ENCODE measurements at regions not wholly inside any gene's neighbourhood (a gene's known extent, or its start where the extent isn't known, plus 50 kb on each side); places are given as distances from the start of the nearest gene placed in this dataset.

- H3K9me3 ChIP-seq (ENCODE audit: control insufficient read depth in 1 of 2, low read length in 2 of 2), result no peaks in the 10 kb centered on the region
- H3K36me3 ChIP-seq (ENCODE audit: insufficient read depth, low read length), result no peaks in the 10 kb centered on the region
- CTCF ChIA-PET (ENCODE audit: partially characterized antibody), result no interaction called here
- Mint-ChIP-seq H3K27me3 (peaks cover under 1 to 2% of the 10 kb centered on the region in 2 donors), H3K27ac (no peak overlapping the region), H3K4me1 (no peaks in the 10 kb centered on the region), H3K4me3 (no peak overlapping the region), H3K36me3 (no peaks in the 10 kb centered on the region), H3K9me3 (peaks cover 0 to 2% (median 0%) of the 10 kb centered on the region in 8 donors)
- H3K27ac ChIP-seq (ENCODE audit: low read depth, low read length), result no peak overlapping the region
- DNase-seq, result no peak
- intact Hi-C loops (cut with micrococcal nuclease), result no loop called here
- H3K4me1 ChIP-seq (ENCODE audit: insufficient read depth, low read length), result no peaks in the 10 kb centered on the region
- no peak overlapping the region for H3K4me3 ChIP-seq (ENCODE audit: low read length in 2 of 2)
- no peaks in the 10 kb centered on the region for H3K27me3 ChIP-seq (ENCODE audit: insufficient read depth, low read length)
- POLR2A ChIA-PET (ENCODE audit: partially characterized antibody), result no interaction called here
Measured at GRCh38 chr10:28912017-28912783, 234.9 kb downstream of the BAMBI start.

GRCh38 chr10:28913436-28914237, 236.3 kb downstream of the BAMBI start:
- Histone ChIP-seq H3K4me1 (ENCODE audit: insufficient read depth, low read length) (no peaks in the 10 kb centered on the region), H3K27me3 (ENCODE audit: insufficient read depth, low read length) (no peaks in the 10 kb centered on the region), H3K36me3 (ENCODE audit: insufficient read depth, low read length) (no peaks in the 10 kb centered on the region), H3K27ac (ENCODE audit: low read depth, low read length) (no peak overlapping the region), H3K4me3 (ENCODE audit: low read length in 2 of 2) (no peak overlapping the region), H3K9me3 (ENCODE audit: control insufficient read depth in 1 of 2, low read length in 2 of 2) (no peaks in the 10 kb centered on the region)
- H3K27me3 Mint-ChIP-seq, result peaks cover 1 to 2% of the 10 kb centered on the region in 2 donors
- no peak overlapping the region for H3K27ac Mint-ChIP-seq
- peaks cover 0 to 2% (median 0%) of the 10 kb centered on the region in 8 donors for H3K9me3 Mint-ChIP-seq
- ChIA-PET CTCF (ENCODE audit: partially characterized antibody) (no interaction called here), POLR2A (ENCODE audit: partially characterized antibody) (no interaction called here)
- no peaks in the 10 kb centered on the region for H3K4me1 Mint-ChIP-seq
- H3K36me3 Mint-ChIP-seq, result no peaks in the 10 kb centered on the region
- no peak for DNase-seq
- no peak overlapping the region for H3K4me3 Mint-ChIP-seq
- intact Hi-C loops (cut with micrococcal nuclease), result no loop called here

- POLR2A ChIA-PET (ENCODE audit: partially characterized antibody), result no interaction called here
- Histone ChIP-seq H3K9me3 (ENCODE audit: control insufficient read depth in 1 of 2, low read length in 2 of 2) (no peaks in the 10 kb centered on the region), H3K27ac (ENCODE audit: low read depth, low read length) (no peak overlapping the region), H3K27me3 (ENCODE audit: insufficient read depth, low read length) (no peaks in the 10 kb centered on the region), H3K4me1 (ENCODE audit: insufficient read depth, low read length) (no peaks in the 10 kb centered on the region), H3K36me3 (ENCODE audit: insufficient read depth, low read length) (no peaks in the 10 kb centered on the region), H3K4me3 (ENCODE audit: low read length in 2 of 2) (no peak overlapping the region)
- H3K36me3 Mint-ChIP-seq, result no peaks in the 10 kb centered on the region
- no peak overlapping the region for H3K4me3 Mint-ChIP-seq
- intact Hi-C loops (cut with micrococcal nuclease), result no loop called here
- H3K27me3 Mint-ChIP-seq, result peaks cover 1 to 5% of the 10 kb centered on the region in 2 donors
- peaks cover 0 to 2% (median 0%) of the 10 kb centered on the region in 8 donors for H3K9me3 Mint-ChIP-seq
- CTCF ChIA-PET (ENCODE audit: partially characterized antibody), result interaction anchor here (0.5 kb wide), 1 partner anchor 631 kb away, joined by 4 read pairs; no protein-coding TSS in a partner anchor
- no peaks in the 10 kb centered on the region for H3K4me1 Mint-ChIP-seq
- H3K27ac Mint-ChIP-seq, result no peak overlapping the region
- no peak for DNase-seq
Measured at GRCh38 chr10:28914701-28915100, 237.4 kb downstream of the BAMBI start.

- peaks cover 1 to 5% of the 10 kb centered on the region in 2 donors for H3K27me3 Mint-ChIP-seq
- H3K4me1 Mint-ChIP-seq, result no peaks in the 10 kb centered on the region
- no peaks in the 10 kb centered on the region for H3K27me3 ChIP-seq (ENCODE audit: insufficient read depth, low read length)
- H3K27ac ChIP-seq (ENCODE audit: low read depth, low read length), result no peak overlapping the region
- H3K36me3 ChIP-seq (ENCODE audit: insufficient read depth, low read length), result no peaks in the 10 kb centered on the region
- no peaks in the 10 kb centered on the region for H3K9me3 ChIP-seq (ENCODE audit: control insufficient read depth in 1 of 2, low read length in 2 of 2)
- H3K36me3 Mint-ChIP-seq, result no peaks in the 10 kb centered on the region
- ChIA-PET POLR2A (ENCODE audit: partially characterized antibody) (no interaction called here), CTCF (ENCODE audit: partially characterized antibody) (no interaction called here)
- H3K27ac Mint-ChIP-seq, result no peak overlapping the region
- H3K4me1 ChIP-seq (ENCODE audit: insufficient read depth, low read length), result no peaks in the 10 kb centered on the region
- no peak for DNase-seq
- H3K9me3 Mint-ChIP-seq, result peaks cover 0 to 2% (median 0%) of the 10 kb centered on the region in 8 donors
- no peak overlapping the region for H3K4me3 ChIP-seq (ENCODE audit: low read length in 2 of 2)
- intact Hi-C loops (cut with micrococcal nuclease), result no loop called here
- H3K4me3 Mint-ChIP-seq, result no peak overlapping the region
Measured at GRCh38 chr10:28915989-28916588, 238.8 kb downstream of the BAMBI start.

GRCh38 chr10:28920091-28920490, 242.8 kb downstream of the BAMBI start:
- no peaks in the 10 kb centered on the region for H3K36me3 Mint-ChIP-seq
- no peaks in the 10 kb centered on the region for H3K9me3 ChIP-seq (ENCODE audit: control insufficient read depth in 1 of 2, low read length in 2 of 2)
- H3K27ac Mint-ChIP-seq, result no peak overlapping the region
- no peaks in the 10 kb centered on the region for H3K4me1 ChIP-seq (ENCODE audit: insufficient read depth, low read length)
- H3K9me3 Mint-ChIP-seq, result no peaks in the 10 kb centered on the region
- no peak overlapping the region for H3K27ac ChIP-seq (ENCODE audit: low read depth, low read length)
- ChIA-PET POLR2A (ENCODE audit: partially characterized antibody) (interaction anchor here (0.6 kb wide), 1 partner anchor 12 kb away, joined by 3 read pairs; no protein-coding TSS in a partner anchor), CTCF (ENCODE audit: partially characterized antibody) (no interaction called here)
- DNase-seq, result no peak
- H3K4me3 Mint-ChIP-seq, result no peak overlapping the region
- H3K27me3 ChIP-seq (ENCODE audit: insufficient read depth, low read length), result no peaks in the 10 kb centered on the region
- no peaks in the 10 kb centered on the region for H3K4me1 Mint-ChIP-seq
- no peaks in the 10 kb centered on the region for H3K36me3 ChIP-seq (ENCODE audit: insufficient read depth, low read length)
- intact Hi-C loops (cut with micrococcal nuclease), result no loop called here
- H3K27me3 Mint-ChIP-seq, result peaks cover 4 to 12% of the 10 kb centered on the region in 2 donors
- no peak overlapping the region for H3K4me3 ChIP-seq (ENCODE audit: low read length in 2 of 2)

GRCh38 chr10:28922127-28922526, 244.8 kb downstream of the BAMBI start:
- no peak overlapping the region for H3K27ac ChIP-seq (ENCODE audit: low read depth, low read length)
- Mint-ChIP-seq H3K27me3 (peaks cover 7 to 10% of the 10 kb centered on the region in 2 donors), H3K9me3 (no peaks in the 10 kb centered on the region), H3K4me1 (no peaks in the 10 kb centered on the region), H3K4me3 (no peak overlapping the region), H3K36me3 (no peaks in the 10 kb centered on the region), H3K27ac (no peak overlapping the region)
- H3K9me3 ChIP-seq (ENCODE audit: control insufficient read depth in 1 of 2, low read length in 2 of 2), result no peaks in the 10 kb centered on the region
- intact Hi-C loops (cut with micrococcal nuclease), result no loop called here
- H3K36me3 ChIP-seq (ENCODE audit: insufficient read depth, low read length), result no peaks in the 10 kb centered on the region
- no peaks in the 10 kb centered on the region for H3K4me1 ChIP-seq (ENCODE audit: insufficient read depth, low read length)
- no peak for DNase-seq
- ChIA-PET CTCF (ENCODE audit: partially characterized antibody) (no interaction called here), POLR2A (ENCODE audit: partially characterized antibody) (no interaction called here)
- H3K4me3 ChIP-seq (ENCODE audit: low read length in 2 of 2), result no peak overlapping the region
- no peaks in the 10 kb centered on the region for H3K27me3 ChIP-seq (ENCODE audit: insufficient read depth, low read length)

- Mint-ChIP-seq H3K27me3 (peaks cover 7 to 10% of the 10 kb centered on the region in 2 donors), H3K27ac (no peak overlapping the region), H3K4me3 (no peak overlapping the region), H3K4me1 (no peaks in the 10 kb centered on the region), H3K36me3 (no peaks in the 10 kb centered on the region), H3K9me3 (peaks cover 0 to under 1% (median 0%) of the 10 kb centered on the region in 8 donors)
- Histone ChIP-seq H3K4me3 (ENCODE audit: low read length in 2 of 2) (no peak overlapping the region), H3K27me3 (ENCODE audit: insufficient read depth, low read length) (no peaks in the 10 kb centered on the region), H3K9me3 (ENCODE audit: control insufficient read depth in 1 of 2, low read length in 2 of 2) (no peaks in the 10 kb centered on the region), H3K36me3 (ENCODE audit: insufficient read depth, low read length) (no peaks in the 10 kb centered on the region), H3K4me1 (ENCODE audit: insufficient read depth, low read length) (no peaks in the 10 kb centered on the region), H3K27ac (ENCODE audit: low read depth, low read length) (no peak overlapping the region)
- POLR2A ChIA-PET (ENCODE audit: partially characterized antibody), result no interaction called here
- no peak for DNase-seq
- intact Hi-C loops (cut with micrococcal nuclease), result no loop called here
- CTCF ChIA-PET (ENCODE audit: partially characterized antibody), result no interaction called here
Measured at GRCh38 chr10:28922861-28923260, 245.5 kb downstream of the BAMBI start.

All from CD4-positive, alpha-beta memory T cell (primary cell).